ENCODE measurements at regions not wholly inside any gene's neighbourhood (a gene's known extent, or its start where the extent isn't known, plus 50 kb on each side); places are given as distances from the start of the nearest gene placed in this dataset.
"Not testable (repeated sequence)": the region's sequence is repeated elsewhere in the genome, so short reads cannot be mapped to it uniquely, and the experiment has no call there.

DNA sequence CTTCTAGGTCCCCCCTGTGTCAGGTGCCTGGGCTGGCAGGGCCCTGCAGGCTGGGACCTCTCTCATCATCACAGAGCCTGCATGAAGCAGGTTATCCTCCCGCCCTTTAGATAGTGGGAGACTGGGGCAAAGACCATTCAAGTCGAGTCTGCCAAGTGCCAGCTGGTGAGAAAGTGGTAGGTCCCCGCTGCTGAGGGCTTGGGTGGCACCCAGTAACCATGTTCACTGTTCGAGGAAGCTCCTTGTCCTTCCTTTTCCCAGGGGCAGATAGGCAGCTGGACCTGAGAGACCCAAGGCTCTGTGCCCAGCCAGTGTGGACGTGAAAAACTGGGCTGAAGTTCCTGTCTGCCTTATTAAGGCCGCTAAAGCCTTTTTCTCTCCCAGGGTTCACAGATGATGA, 1319.8 kb downstream of the TBC1D22A start:
- DNase-seq, result no peak

DNA sequence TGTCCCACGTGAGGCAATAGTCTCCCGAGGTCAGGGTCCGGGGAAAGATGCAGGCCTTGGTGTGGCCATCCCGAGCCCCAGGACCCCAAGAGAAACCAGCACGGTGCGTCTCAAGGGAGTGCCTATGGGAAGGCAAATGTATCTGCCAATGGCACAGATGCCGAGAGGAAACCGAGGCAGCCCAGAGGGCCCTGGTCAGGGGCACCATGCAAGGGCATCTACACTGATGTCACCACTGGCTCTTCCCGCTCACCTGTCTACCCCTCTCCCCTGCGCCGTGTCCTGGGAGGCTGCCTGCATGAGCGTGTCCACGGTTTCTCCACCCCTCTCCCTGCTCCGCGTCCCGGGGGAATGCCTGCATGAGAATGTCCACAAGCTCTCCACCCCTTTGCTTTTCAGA, 1318.8 kb downstream of the TBC1D22A start:
- DNase-seq, result no peak

DNA sequence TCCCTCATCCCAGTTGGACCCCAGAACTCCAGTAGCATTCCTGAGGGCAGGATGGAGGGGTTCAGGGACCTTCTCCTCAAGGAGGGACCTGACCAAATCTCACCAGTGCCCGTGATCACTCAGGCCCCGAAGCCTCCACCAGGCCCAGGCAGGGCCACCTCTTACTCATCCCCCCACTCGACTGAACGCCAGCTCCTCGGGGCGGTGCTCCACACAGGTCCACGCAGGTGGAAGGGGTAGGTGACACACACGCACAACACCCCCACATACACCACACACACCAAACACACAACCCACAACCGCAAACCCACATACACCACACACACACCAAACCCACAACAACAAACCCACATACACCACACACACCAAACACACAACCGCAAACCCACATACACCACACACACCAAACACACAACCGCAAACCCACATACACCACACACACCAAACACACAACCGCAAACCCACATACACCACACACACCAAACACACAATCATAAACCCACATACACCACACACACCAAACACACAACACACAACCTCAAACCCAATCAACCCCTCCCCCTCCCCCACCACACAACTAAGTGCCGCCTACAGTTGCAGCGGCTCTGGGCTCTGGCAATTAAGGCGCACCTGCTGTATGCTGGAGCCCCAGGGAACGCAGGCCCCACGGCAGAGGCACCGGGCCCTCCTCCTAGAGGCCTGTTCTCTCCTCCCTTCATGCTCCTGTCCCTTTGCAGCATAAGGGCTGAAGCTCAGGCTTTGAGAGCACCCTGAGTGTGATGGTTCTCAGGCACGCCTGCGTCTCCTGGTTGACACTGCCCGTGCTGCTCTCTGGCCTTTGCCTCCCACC, 1318.1 kb downstream of the TBC1D22A start:
- no peak for DNase-seq

DNA sequence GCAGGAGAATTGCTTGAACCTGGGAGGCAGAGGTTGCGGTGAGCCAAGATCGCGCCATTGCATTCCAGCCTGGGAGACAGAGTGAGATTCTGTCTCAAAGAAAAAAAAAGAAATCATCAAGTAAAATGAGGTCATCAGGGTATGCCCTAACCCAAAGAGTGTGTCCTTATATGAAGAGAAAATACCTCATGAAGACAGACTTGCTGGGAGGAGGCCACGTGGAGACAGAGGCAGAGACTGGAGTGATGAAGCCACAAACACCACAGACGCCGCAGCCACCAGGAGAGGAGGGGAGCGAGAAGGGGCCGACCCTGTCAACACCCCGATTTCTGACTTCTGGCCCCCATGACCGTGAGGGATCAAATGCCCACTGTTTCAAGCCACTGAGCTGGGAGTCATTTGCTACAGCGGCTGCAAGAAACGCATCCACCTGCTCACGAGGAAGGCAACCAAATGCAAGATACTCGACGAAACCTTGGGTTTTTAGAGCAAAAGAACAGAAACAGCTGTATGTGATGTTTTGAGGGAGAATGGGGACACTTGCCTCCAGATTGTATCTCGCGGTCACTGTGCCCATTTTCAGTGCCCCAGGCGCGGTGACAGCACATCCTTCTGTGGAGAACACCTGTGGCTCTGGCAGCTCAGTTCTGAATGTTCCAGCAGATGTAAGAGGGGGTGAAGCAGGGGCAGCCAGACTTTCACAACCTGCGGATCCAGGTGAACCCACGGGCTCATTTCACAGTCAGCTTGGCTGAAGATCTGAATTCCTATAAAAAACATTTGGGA, 1317.2 kb downstream of the TBC1D22A start:
- DNase-seq, result no peak

DNA sequence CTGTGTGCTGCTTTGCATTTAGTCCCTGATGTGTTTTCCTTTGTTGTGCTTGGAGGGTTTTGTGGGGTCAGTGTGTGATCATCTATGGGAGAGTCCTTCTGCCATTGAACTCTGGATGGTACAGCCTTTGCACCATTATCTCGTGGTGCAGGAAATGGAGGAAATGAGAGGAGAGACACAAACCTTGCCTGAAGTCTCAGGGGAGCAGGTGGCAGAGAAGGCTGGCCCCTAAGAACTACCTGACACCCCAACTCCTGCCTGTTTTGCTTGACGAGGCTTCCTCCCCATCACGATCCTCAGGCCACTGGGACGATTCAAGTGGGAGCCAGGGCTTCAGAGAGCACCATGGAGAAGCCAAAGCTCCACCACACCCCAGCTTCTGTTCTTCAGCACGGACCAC, 1316.4 kb downstream of the TBC1D22A start:
- no peak for DNase-seq

DNA sequence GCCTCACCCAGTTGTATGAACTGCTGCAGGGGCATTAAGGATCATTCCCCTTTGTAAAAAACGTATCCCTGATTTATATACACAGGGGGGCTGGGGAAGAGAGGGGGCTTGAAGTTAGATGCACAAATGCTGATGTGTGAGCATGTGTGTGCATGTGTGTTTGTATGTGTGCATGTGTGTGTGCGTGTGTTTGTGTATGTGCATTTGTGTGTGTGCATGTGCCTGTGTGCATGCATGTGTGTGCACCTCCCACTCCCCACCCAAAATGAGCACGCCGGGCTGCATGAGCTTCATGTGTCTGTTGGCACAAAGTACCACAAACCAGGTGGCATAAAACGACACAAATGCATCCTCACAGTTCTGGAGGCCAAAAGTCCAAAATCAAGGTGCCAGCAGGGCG, 1315.2 kb downstream of the TBC1D22A start:
- no peak for DNase-seq

DNA sequence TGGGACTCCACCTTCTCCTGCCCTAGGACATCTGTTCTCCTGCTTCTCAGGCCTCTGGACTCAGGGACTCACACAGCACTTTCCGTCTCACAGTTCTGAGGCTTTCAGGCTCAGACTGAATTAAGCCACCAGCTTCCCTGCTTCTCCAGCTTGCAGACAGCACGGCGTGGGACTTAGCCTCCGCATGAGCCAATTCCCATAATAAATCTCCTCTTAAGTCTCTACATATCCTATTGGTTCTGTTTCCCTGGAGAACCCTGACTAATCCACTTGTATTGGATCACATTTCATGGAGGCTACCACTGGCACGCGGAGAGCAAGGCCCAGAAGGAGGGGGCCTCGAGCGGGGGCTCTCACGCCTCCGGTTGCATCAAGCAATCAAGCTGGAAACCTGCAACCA, 1313.6 kb downstream of the TBC1D22A start:
- no peak for DNase-seq

DNA sequence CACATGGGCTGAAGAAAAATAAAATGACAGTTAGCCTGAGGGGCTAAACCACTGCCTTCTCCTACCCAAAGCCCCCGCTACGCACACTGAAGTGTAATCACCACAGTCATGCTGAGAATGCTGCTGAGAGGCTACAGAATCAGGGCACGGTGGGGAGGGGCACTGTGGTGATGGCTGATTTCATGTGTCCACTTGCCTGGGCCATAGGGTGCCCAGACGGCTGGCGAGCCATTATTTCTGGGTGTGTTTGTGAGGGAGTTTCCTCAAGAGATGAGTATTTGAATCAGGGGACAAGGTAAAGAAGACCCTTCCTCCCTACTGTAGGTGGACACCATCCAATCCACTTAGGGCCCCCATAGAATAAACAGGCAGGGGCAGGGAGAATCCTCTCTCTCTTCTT, 1313.2 kb downstream of the TBC1D22A start:
- no peak for DNase-seq

DNA sequence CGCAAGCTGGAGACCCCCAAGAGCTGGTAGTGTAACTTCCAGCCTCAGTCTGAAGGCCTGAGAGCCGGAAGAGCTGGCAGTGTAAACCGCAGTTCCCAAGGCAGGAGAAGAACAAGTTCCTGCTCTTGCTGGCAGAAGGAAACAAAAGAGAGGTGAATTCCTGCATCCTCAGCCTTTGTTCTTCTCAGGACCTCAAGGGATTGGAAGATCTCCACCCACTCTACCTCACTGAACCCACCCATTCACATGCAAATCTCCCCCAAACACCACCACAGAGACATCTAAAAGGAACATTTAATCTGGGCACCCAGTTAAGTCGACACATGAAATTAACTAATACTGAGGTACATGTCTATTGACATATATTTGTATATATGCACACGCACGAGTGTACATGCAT, 1310.3 kb downstream of the TBC1D22A start:
- no peak for DNase-seq

DNA sequence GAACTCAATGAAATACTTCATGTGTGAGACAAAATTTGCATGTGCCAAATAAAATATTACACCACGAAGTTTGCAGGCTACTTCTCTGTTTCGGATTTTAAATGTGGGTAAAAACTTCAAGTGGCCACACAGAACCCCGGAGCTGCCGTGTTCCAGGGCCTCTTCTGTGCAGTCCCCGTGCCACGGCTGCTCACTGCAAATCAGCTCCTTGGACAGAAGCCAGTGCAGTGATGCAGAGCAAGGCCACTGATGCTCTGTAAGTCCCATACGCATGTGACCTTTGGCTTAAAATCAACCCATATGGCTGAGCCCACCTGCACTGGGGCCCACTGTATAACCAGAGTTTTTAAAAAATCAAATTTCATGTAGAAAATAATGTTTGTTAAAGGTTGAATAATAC, 1309.4 kb downstream of the TBC1D22A start:
- no peak for DNase-seq

DNA sequence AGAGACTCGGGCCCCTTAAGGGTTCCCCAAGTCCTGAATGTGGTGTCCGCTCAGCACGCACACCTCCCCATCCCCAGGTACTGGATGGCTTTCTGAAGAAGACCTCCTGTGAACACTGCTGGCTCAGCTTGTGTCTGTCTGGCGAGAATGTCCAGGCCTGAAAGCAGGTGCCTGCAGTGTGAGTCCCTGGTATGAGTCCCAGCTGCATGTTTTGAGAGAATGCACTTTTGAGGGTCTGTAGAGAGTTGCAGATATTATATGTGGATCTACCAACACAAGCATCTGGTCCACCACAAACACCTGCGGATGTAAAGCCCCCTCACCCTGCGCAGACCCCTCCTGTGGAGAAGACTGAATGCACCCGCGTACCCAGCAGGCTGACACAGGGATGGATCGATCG, 1308.9 kb downstream of the TBC1D22A start:
- DNase-seq, result no peak

DNA sequence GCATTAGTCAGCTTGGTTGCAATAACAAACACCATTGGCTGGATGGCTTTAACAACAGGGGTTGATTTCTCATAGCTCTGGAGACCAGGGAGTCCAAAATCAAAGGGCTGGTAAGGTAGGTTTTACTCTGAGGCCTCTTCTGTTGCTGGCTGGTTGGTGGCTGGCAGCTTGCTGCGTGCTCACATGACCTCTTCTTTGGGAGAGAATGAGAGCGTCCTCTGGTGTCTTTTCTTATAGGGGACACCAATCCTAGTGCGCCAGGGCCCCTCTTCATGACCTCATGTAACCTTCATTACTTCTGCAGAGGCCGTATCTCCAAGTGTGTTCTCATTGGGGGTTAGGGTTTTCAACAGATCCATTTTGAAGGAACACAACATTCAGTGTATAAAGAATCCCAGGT, 1308.3 kb downstream of the TBC1D22A start:
- DNase-seq, result no peak

DNA sequence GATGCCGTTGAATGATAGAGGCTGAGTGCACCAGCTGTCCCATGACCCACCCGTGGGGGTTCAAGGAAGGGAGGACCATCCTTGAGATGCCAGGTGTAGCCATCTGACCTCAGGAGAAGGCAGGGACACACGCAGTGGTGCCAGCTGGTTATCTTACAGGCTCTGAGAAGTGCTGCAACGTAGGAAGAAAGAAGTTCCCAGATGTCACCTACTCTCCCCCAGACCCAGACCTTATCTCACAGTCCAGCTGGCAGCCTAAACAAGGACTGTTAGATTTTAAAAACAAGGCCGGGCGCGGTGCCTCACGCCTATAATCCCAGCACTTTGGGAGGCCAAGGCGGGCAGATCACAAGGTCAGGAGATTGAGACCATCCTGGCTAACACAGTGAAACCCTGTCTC, 1307.6 kb downstream of the TBC1D22A start:
- DNase-seq, result no peak

DNA sequence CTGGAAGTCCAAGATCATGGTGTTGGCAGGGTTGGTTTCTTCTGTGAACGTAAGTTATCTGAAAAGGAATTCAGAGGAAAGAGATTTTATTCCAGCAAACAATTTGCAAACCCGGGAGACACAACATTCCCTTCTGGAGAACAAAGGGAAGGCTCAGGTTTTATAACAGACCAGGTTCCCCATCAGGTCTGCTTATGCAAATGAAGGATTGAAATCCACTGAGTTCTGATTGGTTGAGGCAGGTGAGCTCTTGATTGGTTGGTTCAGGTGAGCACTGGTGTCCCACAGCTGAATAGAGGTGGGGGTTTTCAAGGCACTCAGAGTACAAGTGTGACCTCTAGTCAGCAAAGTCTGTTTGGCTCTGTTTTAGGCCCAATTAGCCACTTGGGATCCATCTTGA, 1306.8 kb downstream of the TBC1D22A start:
- DNase-seq, result no peak

DNA sequence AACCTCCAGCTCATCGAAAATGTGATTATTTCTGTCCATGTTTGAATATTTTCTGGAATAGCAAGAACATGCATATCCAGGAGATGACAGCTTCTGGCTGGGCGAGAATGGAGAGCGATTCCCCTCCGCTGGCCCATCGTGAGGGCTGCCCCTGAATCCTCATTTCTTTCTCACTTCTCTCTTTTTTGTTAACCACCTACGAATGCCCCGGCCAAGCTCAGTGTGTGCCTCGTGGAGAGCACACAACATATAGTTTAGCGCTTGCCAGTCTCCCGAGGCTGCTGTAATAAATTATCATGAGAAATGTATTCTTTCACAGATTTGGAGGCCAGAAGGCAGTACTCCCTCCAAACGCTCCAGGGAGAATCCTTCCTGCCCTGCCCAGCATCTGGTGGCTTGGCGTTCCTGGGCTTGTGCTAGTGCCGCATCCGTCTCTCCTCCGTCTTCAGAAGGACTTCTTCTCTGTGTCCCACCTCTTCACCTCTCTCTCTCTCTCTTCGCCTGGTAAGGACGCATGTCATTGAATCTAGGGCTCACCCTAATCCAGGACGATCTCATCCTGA, 1306.0 kb downstream of the TBC1D22A start:
- no peak for DNase-seq

DNA sequence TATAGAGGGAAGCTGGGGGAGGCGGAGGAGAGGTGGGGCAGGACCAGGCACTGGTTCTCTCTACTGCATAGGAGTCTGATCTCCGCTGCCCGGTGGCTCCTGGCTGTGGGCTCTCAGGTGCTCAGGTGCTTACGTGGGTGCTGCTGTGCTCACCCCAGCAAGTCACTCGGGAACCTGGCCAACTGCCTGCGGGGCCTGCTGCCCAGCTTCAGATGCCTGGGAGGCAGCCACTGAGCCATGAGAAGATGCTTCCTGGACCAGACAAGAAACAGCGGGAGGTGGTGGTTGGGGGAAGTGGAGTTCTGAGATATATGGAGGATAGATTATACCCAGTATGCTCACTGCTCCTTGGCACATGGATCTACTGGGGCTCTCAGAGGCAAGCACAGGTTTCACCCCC, 1303.4 kb downstream of the TBC1D22A start:
- DNase-seq, result no peak

DNA sequence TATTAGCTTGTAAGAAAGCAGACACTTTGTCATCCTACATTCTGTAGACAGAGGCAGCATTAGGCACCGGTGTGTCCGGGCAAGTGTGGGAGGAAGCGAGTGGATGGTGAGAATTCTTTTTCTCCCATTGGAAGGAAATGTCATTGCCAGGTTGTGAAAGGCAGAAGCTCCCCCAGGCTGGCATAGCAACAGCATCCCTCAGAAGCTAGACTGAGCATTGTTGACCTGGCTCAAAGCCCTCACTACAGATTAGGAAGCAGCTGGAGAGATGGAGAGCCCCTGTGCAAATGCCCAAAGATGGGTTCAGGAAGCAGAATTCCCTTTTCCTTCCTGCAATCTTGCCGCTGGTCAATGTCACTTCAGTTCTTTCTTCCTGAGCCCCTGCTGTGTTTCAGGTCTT, 1299.3 kb downstream of the TBC1D22A start:
- no peak for DNase-seq

DNA sequence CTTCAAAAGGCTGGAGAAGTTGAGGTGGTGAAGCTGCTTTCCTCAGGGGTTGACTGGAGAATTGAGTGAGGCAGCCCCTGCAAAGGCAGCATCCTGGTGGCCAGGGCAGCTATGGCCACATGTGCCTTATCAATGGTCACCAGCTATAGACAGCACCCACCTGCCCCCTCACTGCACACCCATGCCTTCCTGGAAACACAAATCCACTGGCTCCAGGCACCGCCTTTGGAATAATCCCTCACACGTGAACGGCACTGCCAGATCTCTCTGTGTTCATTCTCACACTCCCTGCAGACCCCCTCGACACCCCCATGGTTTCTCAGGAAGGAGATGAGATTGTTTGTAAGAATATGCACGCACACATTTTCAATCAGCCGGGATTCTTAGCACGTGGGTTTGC, 1297.8 kb downstream of the TBC1D22A start:
- DNase-seq, result no peak

DNA sequence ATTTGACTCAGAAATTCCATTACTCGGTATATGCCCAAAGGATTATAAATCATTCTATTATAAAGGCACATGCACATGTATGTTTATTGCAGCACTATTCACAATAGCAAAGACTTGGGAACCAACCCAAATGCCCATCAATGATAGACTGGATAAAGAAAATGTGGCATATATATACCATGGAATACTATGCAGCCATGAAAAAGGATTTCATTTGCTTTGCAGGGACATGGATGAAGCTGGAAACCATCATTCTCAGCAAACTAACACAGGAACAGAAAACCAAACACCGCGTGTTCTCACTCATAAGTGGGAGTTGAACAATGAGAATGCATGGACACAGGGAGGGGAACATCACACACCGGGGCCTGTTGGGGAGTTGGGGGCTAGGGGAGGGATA, 1297.1 kb downstream of the TBC1D22A start:
- DNase-seq, result not testable (repeated sequence)

DNA sequence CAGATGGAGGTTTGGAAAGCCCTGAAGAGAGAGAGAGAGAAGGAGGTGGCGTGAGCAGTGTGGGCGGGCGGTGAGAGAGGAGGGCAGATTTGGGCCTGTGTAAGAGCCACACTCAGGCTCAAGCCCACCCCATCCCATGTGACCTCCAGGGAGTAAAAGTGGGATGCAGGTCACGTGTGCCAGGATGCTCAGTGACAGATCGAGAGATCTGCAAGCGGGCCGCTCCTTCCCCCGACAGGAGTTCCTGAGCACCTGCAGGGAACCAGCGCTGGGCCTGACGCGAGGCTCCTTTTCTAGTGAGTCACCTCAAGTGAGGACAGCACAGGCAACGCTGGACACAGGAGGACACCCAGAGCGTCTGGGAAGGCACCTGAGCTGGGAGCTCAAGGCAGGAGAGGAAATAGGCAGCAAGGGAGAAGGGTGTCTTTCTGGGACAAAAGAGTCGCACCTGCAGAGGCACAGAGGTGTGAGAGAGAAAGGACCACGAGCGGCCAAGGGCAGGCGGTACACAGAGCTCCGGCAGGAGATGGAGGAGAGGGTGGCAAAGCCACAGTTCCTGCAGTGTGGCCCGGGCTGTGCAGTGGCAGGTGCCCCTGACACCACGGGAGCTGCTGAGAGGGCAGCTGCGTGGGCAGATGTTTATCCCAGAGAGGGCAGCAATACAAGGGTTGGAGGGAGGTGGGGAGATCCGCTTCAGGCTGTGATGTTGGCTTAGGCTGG, 1294.8 kb downstream of the TBC1D22A start:
- DNase-seq, result no peak

DNA sequence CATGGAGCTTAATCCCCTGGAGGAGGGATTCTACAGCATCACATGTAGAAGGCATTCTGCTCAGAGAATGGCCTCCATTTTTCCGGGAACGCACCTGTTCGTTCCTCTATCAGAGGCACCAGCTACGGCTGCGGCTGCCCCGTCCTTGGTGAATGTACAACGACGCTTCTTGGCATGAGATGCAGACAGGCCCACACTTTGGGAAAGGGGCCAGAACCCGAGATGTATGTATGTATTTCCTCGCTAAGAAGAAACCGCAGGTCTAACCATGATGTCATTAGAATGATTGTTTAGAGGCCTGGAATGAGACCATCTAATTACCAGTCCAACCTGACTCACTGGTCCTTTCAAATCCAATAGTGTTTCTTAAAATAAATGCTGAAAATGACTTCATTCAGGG, 1293.4 kb downstream of the TBC1D22A start:
- DNase-seq, result no peak

DNA sequence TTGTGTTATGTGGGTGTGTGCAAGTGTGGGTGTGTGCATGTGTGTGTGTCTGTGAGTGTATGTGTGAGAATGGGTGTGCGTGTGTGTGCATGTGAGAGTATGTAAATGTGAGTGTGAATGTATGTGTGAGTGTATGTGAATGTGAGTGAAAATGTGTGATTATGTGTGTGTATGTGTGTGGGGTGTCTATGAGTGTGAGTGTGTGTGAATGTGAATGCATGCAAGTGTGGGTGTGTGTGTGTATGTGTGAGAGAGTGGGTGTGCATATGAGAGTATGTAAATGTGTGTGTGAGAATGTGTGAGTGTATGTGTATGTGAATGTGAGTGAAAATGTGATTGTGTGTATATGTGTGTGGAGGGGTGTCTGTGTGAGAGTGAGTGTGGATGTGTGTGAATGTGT, 1292.7 kb downstream of the TBC1D22A start:
- no peak for DNase-seq

DNA sequence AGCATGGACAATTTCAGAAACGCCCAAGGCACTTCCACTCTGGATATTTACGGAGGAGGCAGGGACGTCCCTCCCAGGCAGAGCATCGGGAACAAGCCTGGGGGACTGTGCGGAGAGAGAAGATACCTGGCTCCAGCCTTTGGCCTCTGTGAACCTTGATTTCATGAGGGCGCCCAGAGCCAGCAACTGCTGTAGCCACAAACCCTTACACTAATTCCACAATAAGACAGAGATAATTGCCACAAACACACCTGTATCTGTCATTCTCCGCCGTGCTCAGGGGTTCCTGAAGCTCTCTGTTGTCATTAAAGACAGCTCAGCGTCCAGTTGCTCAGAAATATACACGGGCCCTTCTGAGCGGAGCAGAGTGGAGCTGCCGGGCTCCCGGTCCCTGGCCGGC, 1292.1 kb downstream of the TBC1D22A start:
- no peak for DNase-seq

Data from hematopoietic multipotent progenitor cell treated with erythropoietin and hydrocortisone succinate and interleukin-3 and kit ligand, for 6 days (in vitro differentiated cells).